Rectal smooth muscle tissue (tissue), 1 donor: ENCODE measurements at regions not wholly inside any gene's neighbourhood (a gene's known extent, or its start where the extent isn't known, plus 50 kb on each side); places are given as distances from the start of the nearest gene placed in this dataset.

Source experiments
- H3K27ac ChIP-seq: one replicate; pipeline ENCODE4 v1.7.0; 2013; ENCODE audit warnings: low read depth, low read length, inconsistent platforms
- H3K27me3 ChIP-seq: one replicate; pipeline ENCODE4 v1.7.0; 2013; ENCODE audit warnings: low read length; ENCODE audit not compliant: control insufficient read depth, insufficient read depth
- H3K36me3 ChIP-seq: one replicate; pipeline ENCODE4 v1.7.0; 2013; ENCODE audit warnings: low read length; ENCODE audit not compliant: control insufficient read depth, insufficient read depth
- H3K4me1 ChIP-seq: one replicate; pipeline ENCODE4 v1.7.0; 2013; ENCODE audit warnings: low read length; ENCODE audit not compliant: control insufficient read depth, insufficient read depth
- H3K4me3 ChIP-seq: one replicate; pipeline ENCODE4 v1.7.0; 2013; ENCODE audit warnings: low read length
- H3K9ac ChIP-seq: one replicate; pipeline ENCODE4 v1.7.0; 2013; ENCODE audit warnings: low read length

DNA sequence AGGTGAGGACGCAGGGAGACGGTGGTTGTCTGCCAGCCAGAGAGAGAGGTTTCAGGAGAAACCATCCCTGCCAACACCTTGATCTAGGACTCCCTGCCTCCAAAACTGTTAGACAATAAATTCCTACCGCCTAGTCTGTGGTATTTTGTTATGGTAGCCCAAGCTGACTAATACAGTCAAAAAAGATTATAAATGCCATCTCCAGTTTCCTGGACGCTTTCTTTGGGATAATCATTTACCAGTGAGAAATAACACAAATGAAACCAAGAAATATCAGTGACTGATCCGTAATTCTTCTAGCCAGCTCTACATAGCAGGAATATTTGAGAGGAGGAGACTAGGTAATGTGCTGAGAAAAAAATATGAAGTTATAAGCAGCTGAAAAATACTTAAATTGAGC is 707.8 kb upstream of the LMCD1 start:
- Histone ChIP-seq H3K27ac (no peak overlapping the region), H3K4me3 (no peak overlapping the region), H3K27me3 (no peaks in the 10 kb centered on the region), H3K36me3 (no peaks in the 10 kb centered on the region), H3K4me1 (no peaks in the 10 kb centered on the region), H3K9ac (no peak overlapping the region)

DNA sequence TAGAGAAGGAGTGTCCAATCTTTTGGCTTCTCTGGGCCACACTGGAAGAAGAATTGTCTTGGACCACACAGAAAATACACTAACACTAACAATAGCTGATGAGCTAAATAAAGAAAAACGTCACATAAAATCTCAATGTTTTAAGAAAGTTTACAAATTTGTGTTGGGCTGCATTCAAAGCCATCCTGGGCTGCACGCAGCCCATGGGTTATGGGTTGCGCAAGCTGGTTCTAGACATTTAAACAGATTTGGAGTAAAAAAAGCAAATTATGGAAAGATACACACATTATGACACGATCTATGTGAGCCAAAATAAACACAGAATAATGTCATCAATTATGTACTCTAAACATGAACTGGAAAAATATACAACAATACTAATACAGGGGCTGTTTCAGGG is 703.3 kb upstream of the LMCD1 start:
- no peaks in the 10 kb centered on the region for H3K27me3 ChIP-seq
- H3K36me3 ChIP-seq: no peaks in the 10 kb centered on the region
- no peak overlapping the region for H3K27ac ChIP-seq
- H3K4me1 ChIP-seq: no peaks in the 10 kb centered on the region
- H3K4me3 ChIP-seq: no peak overlapping the region
- no peak overlapping the region for H3K9ac ChIP-seq

GRCh38 chr3:7800006-7800780 is 701.4 kb upstream of the LMCD1 start:
- no peaks in the 10 kb centered on the region for H3K4me1 ChIP-seq
- H3K27me3 ChIP-seq: no peaks in the 10 kb centered on the region
- no peak overlapping the region for H3K9ac ChIP-seq

DNA sequence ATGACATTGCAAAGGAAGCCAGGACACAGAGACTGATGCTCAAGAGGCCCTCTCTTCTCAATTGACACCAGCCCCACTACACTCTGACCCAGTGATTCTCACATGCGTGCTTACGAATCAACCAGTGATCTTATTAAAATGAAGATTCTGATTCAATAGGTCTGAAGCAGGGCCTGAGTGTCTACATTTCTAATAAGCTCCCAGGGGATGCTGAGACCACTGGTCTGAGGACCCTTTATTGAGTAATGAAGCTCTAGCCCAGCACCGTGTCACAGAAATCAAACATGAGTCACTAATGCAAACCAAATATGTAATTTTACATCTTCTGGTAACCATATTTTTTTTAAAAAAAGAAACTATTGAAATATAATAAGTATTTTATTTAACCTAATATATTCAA is 689.1 kb upstream of the LMCD1 start:
- no peaks in the 10 kb centered on the region for H3K27me3 ChIP-seq
- no peaks in the 10 kb centered on the region for H3K4me1 ChIP-seq
- no peak overlapping the region for H3K4me3 ChIP-seq
- no peaks in the 10 kb centered on the region for H3K36me3 ChIP-seq
- H3K27ac ChIP-seq: no peak overlapping the region
- no peak overlapping the region for H3K9ac ChIP-seq

More at GRCh38 chr3:7800006-7800780, 701.4 kb upstream of the LMCD1 start:
- Histone ChIP-seq H3K4me3 (no peak overlapping the region), H3K36me3 (no peaks in the 10 kb centered on the region), H3K27ac (no peak overlapping the region)

DNA sequence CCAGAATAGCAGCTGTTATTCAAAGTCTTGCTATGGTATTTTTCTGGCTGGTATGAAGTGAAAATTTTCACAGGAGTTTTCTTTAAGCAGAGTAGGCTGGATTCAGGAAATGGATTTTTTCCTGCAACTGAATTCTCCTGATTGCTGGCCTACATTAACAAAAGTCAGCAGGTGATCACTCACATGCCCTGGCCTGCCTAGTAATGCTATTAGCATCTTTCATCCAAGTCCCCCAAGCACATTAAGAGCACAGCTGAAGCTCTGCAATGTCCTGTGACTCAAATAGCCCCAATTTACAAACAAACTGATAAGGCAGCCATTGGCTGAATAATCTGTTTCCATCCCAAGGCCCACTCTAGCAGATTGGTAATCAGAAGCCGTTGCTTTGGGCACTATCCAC is 688.3 kb upstream of the LMCD1 start:
- Histone ChIP-seq H3K36me3 (no peaks in the 10 kb centered on the region), H3K27ac (no peak overlapping the region), H3K9ac (no peak overlapping the region)

GRCh38 chr3:7817239-7817638 is 684.4 kb upstream of the LMCD1 start:
- Histone ChIP-seq H3K4me1 (no peaks in the 10 kb centered on the region), H3K4me3 (no peak overlapping the region), H3K9ac (no peak overlapping the region), H3K27ac (no peak overlapping the region), H3K36me3 (no peaks in the 10 kb centered on the region), H3K27me3 (no peaks in the 10 kb centered on the region)

More for the DNA sequence above, 688.3 kb upstream of the LMCD1 start:
- no peaks in the 10 kb centered on the region for H3K27me3 ChIP-seq
- no peak overlapping the region for H3K4me3 ChIP-seq
- H3K4me1 ChIP-seq: no peaks in the 10 kb centered on the region

DNA sequence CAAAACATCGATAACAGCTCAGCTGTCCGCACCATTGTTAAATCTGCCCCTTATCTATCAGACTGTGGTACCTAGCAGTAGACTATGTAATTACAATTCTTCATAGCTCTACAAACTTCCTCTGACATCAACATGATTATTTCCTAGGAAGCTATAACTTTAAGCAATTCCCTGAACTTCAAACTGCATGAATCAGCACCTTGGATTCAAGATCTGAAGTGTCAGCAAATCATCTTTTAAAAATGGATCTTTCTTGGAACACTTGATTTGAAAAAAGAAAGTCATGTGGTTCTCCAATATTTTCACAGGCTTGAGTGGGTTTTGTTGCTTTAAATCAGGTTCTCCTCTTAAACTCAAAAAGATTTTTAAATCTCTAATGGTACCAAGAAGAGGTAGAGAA is 680.7 kb upstream of the LMCD1 start:
- no peak overlapping the region for H3K9ac ChIP-seq
- no peaks in the 10 kb centered on the region for H3K27me3 ChIP-seq
- no peaks in the 10 kb centered on the region for H3K4me1 ChIP-seq
- H3K27ac ChIP-seq: no peak overlapping the region
- no peak overlapping the region for H3K4me3 ChIP-seq
- no peaks in the 10 kb centered on the region for H3K36me3 ChIP-seq

- Histone ChIP-seq H3K27me3 (no peaks in the 10 kb centered on the region), H3K27ac (no peak overlapping the region), H3K9ac (no peak overlapping the region), H3K4me3 (no peak overlapping the region), H3K36me3 (no peaks in the 10 kb centered on the region), H3K4me1 (no peaks in the 10 kb centered on the region)
Observed at GRCh38 chr3:7821858-7822257, 679.8 kb upstream of the LMCD1 start.

DNA sequence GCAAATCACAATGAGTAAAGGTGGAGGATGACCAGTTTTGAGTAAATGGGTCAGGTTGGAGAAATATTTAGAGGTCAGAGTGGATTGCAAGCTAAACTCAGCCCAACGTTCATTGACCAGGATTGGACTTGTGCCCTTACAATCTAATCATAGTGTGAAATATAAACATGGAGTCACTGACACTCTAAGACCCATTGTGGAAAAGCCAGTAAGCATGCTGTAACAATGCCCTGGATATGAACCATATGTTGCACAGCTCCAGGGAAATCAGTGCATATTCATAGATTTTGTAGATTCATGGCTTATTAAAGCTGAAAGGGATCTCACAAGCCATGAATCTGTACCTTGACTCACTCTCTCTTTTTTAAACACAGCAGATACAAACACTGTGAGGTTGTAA is 660.2 kb upstream of the LMCD1 start:
- no peak overlapping the region for H3K4me3 ChIP-seq
- H3K4me1 ChIP-seq: no peaks in the 10 kb centered on the region
- H3K9ac ChIP-seq: no peak overlapping the region
- no peaks in the 10 kb centered on the region for H3K27me3 ChIP-seq
- H3K27ac ChIP-seq: no peak overlapping the region
- H3K36me3 ChIP-seq: no peaks in the 10 kb centered on the region

DNA sequence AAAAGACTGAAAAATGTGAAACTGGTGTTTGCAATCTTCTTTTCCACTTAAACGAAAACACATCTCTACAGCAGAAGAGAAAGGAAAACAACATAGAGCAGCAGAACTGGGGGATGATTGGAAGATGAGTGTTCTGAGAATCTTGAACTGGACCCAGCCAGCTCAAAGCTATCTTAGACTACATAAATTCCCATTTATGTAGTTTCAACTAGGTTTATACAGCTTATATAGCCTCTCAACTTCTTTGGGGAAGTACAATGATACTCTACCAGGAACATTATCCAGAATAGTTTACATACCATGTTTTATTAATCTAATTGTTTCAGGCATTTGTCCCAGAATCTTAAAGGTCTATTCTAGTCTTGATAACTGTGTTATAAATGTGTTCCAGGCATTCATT is 658.2 kb upstream of the LMCD1 start:
- Histone ChIP-seq H3K36me3 (no peaks in the 10 kb centered on the region), H3K4me3 (no peak overlapping the region), H3K9ac (no peak overlapping the region), H3K4me1 (no peaks in the 10 kb centered on the region), H3K27ac (no peak overlapping the region), H3K27me3 (no peaks in the 10 kb centered on the region)

GRCh38 chr3:7847021-7847420 is 654.6 kb upstream of the LMCD1 start:
- H3K27me3 ChIP-seq: no peaks in the 10 kb centered on the region

DNA sequence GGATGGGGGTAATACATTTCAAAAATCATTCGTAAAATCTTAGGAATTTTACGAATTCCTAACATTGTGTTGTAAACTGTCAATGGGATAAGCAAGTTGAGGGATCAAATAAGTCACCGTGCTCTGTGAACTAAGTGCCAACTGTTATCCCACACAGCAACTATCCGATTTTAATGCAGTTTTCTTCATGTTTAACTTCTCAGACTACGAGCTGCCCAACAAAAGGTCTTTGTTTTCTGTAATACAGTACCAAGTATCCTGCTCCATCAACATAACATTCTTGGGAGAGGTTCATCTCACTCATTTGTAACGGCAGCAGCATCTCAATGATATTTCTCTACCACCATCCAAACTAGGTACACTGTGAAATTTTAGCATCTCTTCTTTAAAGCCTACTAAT is 654.1 kb upstream of the LMCD1 start:
- no peaks in the 10 kb centered on the region for H3K36me3 ChIP-seq
- no peak overlapping the region for H3K27ac ChIP-seq
- H3K27me3 ChIP-seq: no peaks in the 10 kb centered on the region
- no peak overlapping the region for H3K4me3 ChIP-seq
- no peak overlapping the region for H3K9ac ChIP-seq
- no peaks in the 10 kb centered on the region for H3K4me1 ChIP-seq

More at GRCh38 chr3:7847021-7847420, 654.6 kb upstream of the LMCD1 start:
- H3K4me3 ChIP-seq: no peak overlapping the region
- no peak overlapping the region for H3K27ac ChIP-seq
- H3K4me1 ChIP-seq: no peaks in the 10 kb centered on the region
- H3K9ac ChIP-seq: no peak overlapping the region
- no peaks in the 10 kb centered on the region for H3K36me3 ChIP-seq

- no peak overlapping the region for H3K9ac ChIP-seq
- H3K36me3 ChIP-seq: no peaks in the 10 kb centered on the region
- no peak overlapping the region for H3K27ac ChIP-seq
- H3K4me3 ChIP-seq: no peak overlapping the region
- H3K27me3 ChIP-seq: no peaks in the 10 kb centered on the region
- no peaks in the 10 kb centered on the region for H3K4me1 ChIP-seq
Observed at GRCh38 chr3:7854266-7854665, 647.4 kb upstream of the LMCD1 start.
